ENCODE measurements at regions not wholly inside any gene's neighbourhood (a gene's known extent, or its start where the extent isn't known, plus 50 kb on each side); places are given as distances from the start of the nearest gene placed in this dataset.

GRCh38 chr6:139521338-139521737 is 146.9 kb upstream of the CITED2 start:
- Histone ChIP-seq H3K9me3 (replicated peaks; ENCODE audit: insufficient read depth, low read length) (no peaks in the 10 kb centered on the region), H3K36me3 (replicated peaks; ENCODE audit: insufficient read depth, low read length) (no peaks in the 10 kb centered on the region), H3K9ac (ENCODE audit: low read length) (no peak overlapping the region), H3K4me1 (ENCODE audit: low read length) (no peaks in the 10 kb centered on the region), H3K27ac (ENCODE audit: low read length) (no peak overlapping the region), H3K27me3 (replicated peaks; ENCODE audit: insufficient read depth, low read length) (no peaks in the 10 kb centered on the region), H3K79me2 (ENCODE audit: low read length) (no peaks in the 10 kb centered on the region), H3F3A (ENCODE audit: insufficient read depth, low read length) (no peaks in the 10 kb centered on the region), H3K4me2 (ENCODE audit: low read depth, low read length) (no peak overlapping the region), H3K4me3 (ENCODE audit: low read length) (no peak overlapping the region), H4K20me1 (ENCODE audit: insufficient read depth, low read length) (no peaks in the 10 kb centered on the region), H2AFZ (ENCODE audit: low read length) (no peak overlapping the region), H3K9me2 (replicated peaks; ENCODE audit: insufficient read depth, low read length) (no peaks in the 10 kb centered on the region)
- DNase-seq, result no peak
- no peak for TF ChIP-seq EZH2phosphoT487 (IDR thresholded peaks at IDR 0.05; ENCODE audit: low read length)
- TF ChIP-seq EZH2 (optimal IDR thresholded peaks at IDR 0.05; ENCODE audit: low read depth, low read length), result no peak
- no peak for TF ChIP-seq CTCF (IDR thresholded peaks at IDR 0.05; ENCODE audit: low read length)

GRCh38 chr6:139520321-139520768 is 145.9 kb upstream of the CITED2 start:
- H3K4me3 ChIP-seq (ENCODE audit: low read length), result no peak overlapping the region
- no peak overlapping the region for H3K4me2 ChIP-seq (ENCODE audit: low read depth, low read length)
- no peak overlapping the region for H2AFZ ChIP-seq (ENCODE audit: low read length)

GRCh38 chr6:139519571-139520031 is 145.2 kb upstream of the CITED2 start:
- Histone ChIP-seq H3K27ac (ENCODE audit: low read length) (no peak overlapping the region), H3K9ac (ENCODE audit: low read length) (no peak overlapping the region), H3K79me2 (ENCODE audit: low read length) (no peaks in the 10 kb centered on the region), H3K9me3 (replicated peaks; ENCODE audit: insufficient read depth, low read length) (no peaks in the 10 kb centered on the region), H3F3A (ENCODE audit: insufficient read depth, low read length) (no peaks in the 10 kb centered on the region), H3K4me2 (ENCODE audit: low read depth, low read length) (no peak overlapping the region), H2AFZ (ENCODE audit: low read length) (no peak overlapping the region), H3K9me2 (replicated peaks; ENCODE audit: insufficient read depth, low read length) (no peaks in the 10 kb centered on the region), H3K36me3 (replicated peaks; ENCODE audit: insufficient read depth, low read length) (no peaks in the 10 kb centered on the region), H3K27me3 (replicated peaks; ENCODE audit: insufficient read depth, low read length) (no peaks in the 10 kb centered on the region), H4K20me1 (ENCODE audit: insufficient read depth, low read length) (no peaks in the 10 kb centered on the region), H3K4me3 (ENCODE audit: low read length) (no peak overlapping the region), H3K4me1 (ENCODE audit: low read length) (no peaks in the 10 kb centered on the region)
- no peak for TF ChIP-seq CTCF (IDR thresholded peaks at IDR 0.05; ENCODE audit: low read length)
- no peak for TF ChIP-seq EZH2phosphoT487 (IDR thresholded peaks at IDR 0.05; ENCODE audit: low read length)
- TF ChIP-seq EZH2 (optimal IDR thresholded peaks at IDR 0.05; ENCODE audit: low read depth, low read length), result no peak
- DNase-seq, result no peak

More at GRCh38 chr6:139520321-139520768, 145.9 kb upstream of the CITED2 start:
- TF ChIP-seq EZH2 (optimal IDR thresholded peaks at IDR 0.05; ENCODE audit: low read depth, low read length) (no peak), EZH2phosphoT487 (IDR thresholded peaks at IDR 0.05; ENCODE audit: low read length) (no peak), CTCF (IDR thresholded peaks at IDR 0.05; ENCODE audit: low read length) (no peak)
- DNase-seq, result no peak
- Histone ChIP-seq H3K79me2 (ENCODE audit: low read length) (no peaks in the 10 kb centered on the region), H3K9ac (ENCODE audit: low read length) (no peak overlapping the region), H3K4me1 (ENCODE audit: low read length) (no peaks in the 10 kb centered on the region), H3K9me3 (replicated peaks; ENCODE audit: insufficient read depth, low read length) (no peaks in the 10 kb centered on the region), H3F3A (ENCODE audit: insufficient read depth, low read length) (no peaks in the 10 kb centered on the region), H3K36me3 (replicated peaks; ENCODE audit: insufficient read depth, low read length) (no peaks in the 10 kb centered on the region), H3K9me2 (replicated peaks; ENCODE audit: insufficient read depth, low read length) (no peaks in the 10 kb centered on the region), H3K27me3 (replicated peaks; ENCODE audit: insufficient read depth, low read length) (no peaks in the 10 kb centered on the region), H4K20me1 (ENCODE audit: insufficient read depth, low read length) (no peaks in the 10 kb centered on the region), H3K27ac (ENCODE audit: low read length) (no peak overlapping the region)
